ENCODE measurements at regions not wholly inside any gene's neighbourhood (a gene's known extent, or its start where the extent isn't known, plus 50 kb on each side); places are given as distances from the start of the nearest gene placed in this dataset.

GRCh38 chr14:38848243-38848935 lies 254.6 kb downstream of the SEC23A start:
- no peak overlapping the region for H3K4me3 ChIP-seq (ENCODE audit: low read depth, low read length)
- TF ChIP-seq CTCF (IDR thresholded peaks at IDR 0.05; ENCODE audit: low read depth, low read length) = no peak

DNA sequence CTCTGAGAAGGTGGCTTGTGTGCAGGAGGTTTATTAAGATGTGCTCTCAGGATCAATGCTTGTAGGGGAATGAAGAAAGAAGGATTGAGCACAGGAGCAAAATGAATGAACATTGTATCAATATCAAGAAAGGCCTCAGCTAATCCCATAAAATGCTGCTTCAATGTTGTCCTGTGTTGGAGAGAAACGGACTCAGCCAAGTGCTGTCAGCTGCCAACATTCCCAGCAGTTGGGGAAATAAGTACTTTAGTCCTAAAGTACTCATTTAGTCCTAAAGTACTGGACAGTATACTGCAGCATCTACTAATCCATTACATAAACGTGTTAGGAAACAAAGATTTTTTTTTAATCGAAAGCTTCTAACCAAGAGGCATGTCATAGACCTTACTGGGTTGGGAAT lies 255.9 kb downstream of the SEC23A start:
- TF ChIP-seq CTCF (IDR thresholded peaks at IDR 0.05; ENCODE audit: low read depth, low read length) = no peak
- no peak overlapping the region for H3K4me3 ChIP-seq (ENCODE audit: low read depth, low read length)

DNA sequence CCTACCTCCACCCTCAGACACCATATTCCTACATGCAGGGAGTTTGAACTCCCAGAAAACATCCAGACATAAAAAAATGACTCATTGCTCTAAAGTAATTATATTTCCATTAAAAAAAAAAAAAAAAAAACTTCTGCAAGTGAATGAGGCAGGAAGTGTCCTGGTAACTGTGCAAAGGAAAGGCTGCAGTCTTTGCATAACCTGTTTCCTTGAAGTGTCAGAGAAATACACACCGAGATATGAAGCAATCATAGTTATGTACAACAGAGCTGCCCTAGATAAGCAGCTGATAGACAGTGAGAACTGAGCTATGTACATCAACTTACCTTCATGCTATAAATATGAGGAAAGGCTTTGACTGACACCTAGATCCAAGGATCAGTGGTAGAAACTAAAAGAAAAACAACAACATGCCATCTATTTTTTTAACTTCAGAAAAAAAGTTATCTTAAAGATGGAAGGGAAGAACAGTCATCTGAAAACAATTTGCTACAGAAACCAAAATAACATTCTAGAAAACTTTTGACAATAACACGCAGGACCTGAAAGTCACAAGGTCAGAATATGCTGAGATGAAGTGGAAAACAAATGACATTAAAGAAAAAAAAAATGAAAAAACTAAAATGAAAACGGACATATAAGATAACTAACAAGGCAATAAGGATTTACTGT lies 263.2 kb downstream of the SEC23A start:
- H3K4me3 ChIP-seq (ENCODE audit: low read depth, low read length) = no peak overlapping the region
- no peak for TF ChIP-seq CTCF (IDR thresholded peaks at IDR 0.05; ENCODE audit: low read depth, low read length)

DNA sequence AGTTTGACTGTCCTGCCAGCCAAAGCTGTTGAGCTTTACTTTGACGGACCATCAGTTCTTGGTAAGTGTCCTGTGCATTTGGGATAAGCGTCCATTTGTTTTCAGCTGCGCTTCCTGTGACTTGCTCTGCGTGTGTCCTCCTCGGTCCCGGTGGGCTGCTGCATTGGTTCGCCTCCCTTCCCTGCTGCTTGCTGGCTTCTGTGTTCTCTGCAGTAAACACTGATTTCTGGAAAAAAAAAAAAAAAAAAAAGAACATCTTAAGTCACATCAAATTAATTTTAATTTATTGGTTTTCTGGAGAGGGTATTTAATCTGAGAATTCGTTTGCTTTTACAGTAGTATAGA lies 264.1 kb downstream of the SEC23A start:
- H3K4me3 ChIP-seq (ENCODE audit: low read depth, low read length) = no peak overlapping the region
- no peak for TF ChIP-seq CTCF (IDR thresholded peaks at IDR 0.05; ENCODE audit: low read depth, low read length)

DNA sequence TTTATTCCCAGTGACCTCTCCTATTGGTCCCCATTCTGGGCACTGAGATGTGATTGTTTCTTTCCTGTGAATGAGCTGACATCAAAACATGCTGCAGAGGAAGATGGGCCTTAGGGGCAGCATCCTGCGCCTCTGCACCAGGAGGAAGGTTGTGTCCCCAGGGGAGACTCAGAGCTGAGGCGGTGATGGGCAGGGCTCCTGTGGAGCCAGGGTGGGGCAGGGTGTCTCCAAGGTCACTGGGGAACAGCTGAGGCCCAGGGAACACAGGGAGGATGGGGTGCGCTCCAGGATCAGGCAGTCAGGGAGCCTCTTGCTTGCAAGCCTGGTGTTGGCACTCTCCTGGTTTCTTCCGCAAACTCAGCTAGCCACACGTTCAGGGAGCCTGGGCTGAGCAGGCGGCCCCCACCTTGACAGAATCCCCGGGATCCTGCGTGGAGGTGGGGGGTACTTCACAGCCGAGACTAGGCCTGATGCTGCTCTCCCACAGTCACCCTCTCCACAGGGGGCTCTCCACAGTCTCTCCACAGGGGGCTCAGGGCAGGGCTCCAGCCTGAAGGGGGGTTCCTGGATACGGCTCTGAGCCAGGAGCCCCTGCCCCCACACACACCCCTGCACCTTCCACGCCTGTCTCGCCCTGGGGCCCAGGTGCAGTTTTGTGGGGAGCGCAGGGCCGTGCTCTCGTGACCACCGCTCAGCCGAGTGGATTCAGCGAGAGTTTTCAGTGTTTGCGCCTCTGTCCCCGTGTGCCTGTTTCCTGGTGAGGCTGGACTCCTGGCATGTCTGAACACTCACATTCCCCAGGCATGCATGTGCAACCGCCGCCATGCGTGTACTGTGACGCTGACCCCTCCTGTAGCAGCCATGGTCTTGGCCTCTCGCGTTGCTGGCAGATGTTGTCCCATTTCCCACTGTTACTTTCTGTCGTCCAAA lies 264.7 kb downstream of the SEC23A start:
- TF ChIP-seq CTCF (IDR thresholded peaks at IDR 0.05; ENCODE audit: low read depth, low read length) = no peak
- H3K4me3 ChIP-seq (ENCODE audit: low read depth, low read length) = no peak overlapping the region

DNA sequence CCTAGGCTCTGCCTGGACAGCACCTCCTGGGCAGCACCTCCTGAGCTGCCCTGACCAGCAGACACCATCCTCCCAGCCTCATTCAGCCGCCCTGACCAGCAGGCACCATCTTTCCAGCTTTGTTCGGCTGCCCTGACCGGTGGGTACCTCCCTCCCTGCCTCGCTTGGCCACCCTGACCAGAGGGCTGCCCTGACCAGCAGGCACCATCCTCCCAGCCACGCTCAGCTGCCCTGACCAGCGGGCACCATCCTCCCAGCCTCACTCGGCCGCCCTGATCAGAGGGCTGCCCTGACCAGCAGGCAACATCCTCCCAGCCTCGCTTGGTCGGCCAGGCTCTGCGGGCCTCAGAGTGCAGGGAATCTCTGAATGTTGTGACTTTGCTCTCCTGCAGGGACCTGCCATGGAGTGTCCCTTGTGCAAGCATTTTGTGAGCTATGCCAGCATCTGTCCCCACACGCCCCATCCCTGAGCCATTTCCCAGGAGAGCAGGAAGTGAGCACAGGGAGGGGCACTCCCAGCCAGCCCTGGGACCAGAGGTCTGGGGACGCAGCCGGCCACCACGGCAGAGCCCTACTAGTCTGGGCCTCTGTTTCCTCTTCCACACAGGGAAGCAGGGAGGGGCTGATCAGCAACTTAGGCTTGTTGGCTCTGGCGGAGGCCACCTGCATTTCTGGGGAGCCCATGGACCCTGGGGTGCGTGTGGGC lies 265.5 kb downstream of the SEC23A start:
- TF ChIP-seq CTCF (IDR thresholded peaks at IDR 0.05; ENCODE audit: low read depth, low read length) = no peak
- H3K4me3 ChIP-seq (ENCODE audit: low read depth, low read length) = no peak overlapping the region

Data from WI38 (cell line).